IMR-90 (cell line): ENCODE measurements at regions not wholly inside any gene's neighbourhood (a gene's known extent, or its start where the extent isn't known, plus 50 kb on each side); places are given as distances from the start of the nearest gene placed in this dataset.

Source experiments
- BHLHE40 ChIP-seq: fragments of 150-350 bp; IDR thresholded peaks from 2 replicates; pipeline ENCODE4 v1.6.1; 2016; ENCODE audit warnings: mild to moderate bottlenecking, low read depth, low read length
- CHD1 ChIP-seq: IDR thresholded peaks from 2 replicates; pipeline ENCODE4 v1.6.1; 2012; ENCODE audit warnings: low read depth, low read length, improper control_type of control experiment
- CTCF ChIP-seq: conservative IDR thresholded peaks from 2 replicates; pipeline ENCODE4 v1.5.1; 2012; ENCODE audit warnings: mild to moderate bottlenecking, low read depth, low read length, improper control_type of control experiment
- ELK1 ChIP-seq: fragments of 150-350 bp; IDR thresholded peaks from 2 replicates; pipeline ENCODE4 v1.6.1; 2016; ENCODE audit warnings: low read depth, mild to moderate bottlenecking, low read length, moderate library complexity, borderline replicate concordance
- POLR2A ChIP-seq: IDR thresholded peaks from 2 replicates; pipeline ENCODE4 v1.6.1; 2012; ENCODE audit warnings: mild to moderate bottlenecking, low read depth, low read length
- RAD21 ChIP-seq: IDR thresholded peaks from 2 replicates; pipeline ENCODE4 v1.6.1; 2012; ENCODE audit warnings: low read length, improper control_type of control experiment
- RCOR1 ChIP-seq: IDR thresholded peaks from 2 replicates; pipeline ENCODE4 v1.6.1; 2012; ENCODE audit warnings: mild to moderate bottlenecking, low read length, improper control_type of control experiment; ENCODE audit not compliant: insufficient replicate concordance
- RFX5 ChIP-seq: IDR thresholded peaks from 2 replicates; pipeline ENCODE4 v1.8.0; 2012; ENCODE audit warnings: low read depth, mild to moderate bottlenecking, low read length, moderate library complexity
- USF2 ChIP-seq: fragments of 150-350 bp; IDR thresholded peaks from 2 replicates; pipeline ENCODE4 v1.6.1; 2017; ENCODE audit warnings: mild to moderate bottlenecking, antibody characterized with exemption, low read length, low read depth

- no peak for TF ChIP-seq CTCF
- TF ChIP-seq USF2, result no peak
- TF ChIP-seq BHLHE40, result no peak
- no peak for TF ChIP-seq RCOR1
- TF ChIP-seq ELK1, result no peak
- TF ChIP-seq POLR2A, result no peak
- TF ChIP-seq RAD21, result no peak
- TF ChIP-seq CHD1, result no peak
- no peak for TF ChIP-seq RFX5
These were observed 583.3 kb downstream of the DIPK2A start for GRCh38 chr3:144554889-144555288.
